ENCODE measurements at regions not wholly inside any gene's neighbourhood (a gene's known extent, or its start where the extent isn't known, plus 50 kb on each side); places are given as distances from the start of the nearest gene placed in this dataset.

DNA sequence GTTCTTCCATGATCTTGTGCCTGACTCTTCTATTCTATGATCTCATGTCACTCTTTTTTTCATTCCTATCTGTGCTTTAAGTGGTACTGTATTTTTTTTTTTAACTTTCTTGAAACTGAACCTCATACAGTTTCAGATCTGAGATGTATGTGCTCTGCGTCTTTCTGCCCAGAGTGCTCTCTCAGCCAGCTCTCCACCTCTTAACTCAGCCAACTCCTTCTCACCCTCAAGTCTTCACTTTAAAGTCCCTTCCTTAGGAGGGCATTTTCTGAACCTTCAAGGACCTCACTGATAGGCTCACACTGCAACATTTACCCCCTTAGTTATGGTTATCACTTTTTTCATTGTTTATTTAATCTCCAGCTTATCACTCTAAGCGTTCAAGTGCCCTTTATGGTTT, 158.7 kb downstream of the IRS2 start:
- intact Hi-C loops (cut with DNase I; ENCODE audit: low total_unique reads) = no loop called here
- Histone ChIP-seq H3K4me3 (no peak overlapping the region), H3K4me1 (no peaks in the 10 kb centered on the region), H3K9me3 (peaks cover 0 to 5% (median 0%) of the 10 kb centered on the region in 8 donors), H3K27ac (no peak overlapping the region), H3K36me3 (no peaks in the 10 kb centered on the region), H3K27me3 (replicated peaks in 1 of 7) (no peaks in the 10 kb centered on the region)
- TF ChIP-seq POLR2AphosphoS5 (IDR thresholded peaks at IDR 0.05) = no peak
- TF ChIP-seq, protein P1, sequence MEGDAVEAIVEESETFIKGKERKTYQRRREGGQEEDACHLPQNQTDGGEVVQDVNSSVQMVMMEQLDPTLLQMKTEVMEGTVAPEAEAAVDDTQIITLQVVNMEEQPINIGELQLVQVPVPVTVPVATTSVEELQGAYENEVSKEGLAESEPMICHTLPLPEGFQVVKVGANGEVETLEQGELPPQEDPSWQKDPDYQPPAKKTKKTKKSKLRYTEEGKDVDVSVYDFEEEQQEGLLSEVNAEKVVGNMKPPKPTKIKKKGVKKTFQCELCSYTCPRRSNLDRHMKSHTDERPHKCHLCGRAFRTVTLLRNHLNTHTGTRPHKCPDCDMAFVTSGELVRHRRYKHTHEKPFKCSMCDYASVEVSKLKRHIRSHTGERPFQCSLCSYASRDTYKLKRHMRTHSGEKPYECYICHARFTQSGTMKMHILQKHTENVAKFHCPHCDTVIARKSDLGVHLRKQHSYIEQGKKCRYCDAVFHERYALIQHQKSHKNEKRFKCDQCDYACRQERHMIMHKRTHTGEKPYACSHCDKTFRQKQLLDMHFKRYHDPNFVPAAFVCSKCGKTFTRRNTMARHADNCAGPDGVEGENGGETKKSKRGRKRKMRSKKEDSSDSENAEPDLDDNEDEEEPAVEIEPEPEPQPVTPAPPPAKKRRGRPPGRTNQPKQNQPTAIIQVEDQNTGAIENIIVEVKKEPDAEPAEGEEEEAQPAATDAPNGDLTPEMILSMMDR (IDR thresholded peaks at IDR 0.05 in 8 of 11, conservative IDR thresholded peaks at IDR 0.05 in 3 of 11) = no peak
- no peak for TF ChIP-seq POLR2A (IDR thresholded peaks at IDR 0.05)
- WGBS, 5 donors = 59 to 77% (median 69%) methylated on average over 2 of the region's 2 CpGs
- no peak for DNase-seq

DNA sequence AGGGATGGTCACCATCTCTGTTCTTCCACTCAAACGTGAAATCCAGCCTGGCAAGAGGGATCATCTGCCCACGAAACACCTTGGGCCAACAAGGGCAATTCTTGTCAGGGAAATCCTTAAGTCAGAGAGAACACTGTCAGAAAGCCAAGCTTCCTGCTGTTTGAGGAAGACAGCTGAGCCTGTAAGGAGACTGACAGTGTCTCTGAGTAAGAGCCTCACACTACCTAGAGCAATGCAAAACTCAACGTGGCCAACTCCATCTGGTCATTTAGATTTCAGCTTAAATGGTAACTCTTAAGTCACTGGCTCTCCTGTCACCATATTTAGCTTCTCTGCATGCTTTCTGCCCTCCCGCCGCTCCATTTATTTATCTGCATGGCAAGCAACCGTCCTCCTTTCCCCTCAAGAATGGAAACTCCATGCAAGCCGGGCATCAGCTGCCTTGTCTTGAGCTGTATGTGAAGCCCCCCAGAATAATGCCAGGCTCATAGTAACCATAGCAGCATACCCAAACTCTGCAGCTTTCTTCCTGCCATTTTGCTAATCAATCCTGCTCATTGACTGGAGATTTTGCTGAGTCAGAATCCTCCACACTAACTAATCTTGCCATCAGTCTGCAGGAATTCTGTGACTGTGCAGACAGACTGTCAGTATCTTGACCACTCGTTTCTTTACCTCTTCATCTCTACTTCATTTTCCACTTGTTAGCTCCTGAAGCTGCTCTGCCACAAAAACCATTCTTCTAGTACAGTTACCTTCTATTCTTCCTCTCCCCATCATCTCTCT, 159.8 kb downstream of the IRS2 start:
- WGBS, 5 donors = 59 to 73% (median 67%) methylated on average over 8 of the region's 8 CpGs
- Histone ChIP-seq H3K27me3 (replicated peaks in 1 of 7) (no peaks in the 10 kb centered on the region), H3K27ac (no peak overlapping the region), H3K36me3 (no peaks in the 10 kb centered on the region), H3K4me1 (no peaks in the 10 kb centered on the region), H3K4me3 (no peak overlapping the region), H3K9me3 (no peaks in the 10 kb centered on the region)
- DNase-seq = no peak
- intact Hi-C loops (cut with DNase I; ENCODE audit: low total_unique reads) = no loop called here
- TF ChIP-seq, protein P1 (IDR thresholded peaks at IDR 0.05 in 8 of 11, conservative IDR thresholded peaks at IDR 0.05 in 3 of 11) = no peak
- TF ChIP-seq POLR2A (IDR thresholded peaks at IDR 0.05) = no peak
- TF ChIP-seq POLR2AphosphoS5 (IDR thresholded peaks at IDR 0.05) = no peak

GRCh38 chr13:109625156-109625555, 161.2 kb downstream of the IRS2 start:
- Histone ChIP-seq H3K4me3 (no peak overlapping the region), H3K4me1 (no peaks in the 10 kb centered on the region), H3K36me3 (no peaks in the 10 kb centered on the region), H3K9me3 (no peaks in the 10 kb centered on the region), H3K27ac (no peak overlapping the region), H3K27me3 (replicated peaks in 1 of 7) (peaks cover 0 to 2% (median 0%) of the 10 kb centered on the region in 7 donors)
- DNase-seq = no peak
- TF ChIP-seq, protein P1 (IDR thresholded peaks at IDR 0.05 in 8 of 11, conservative IDR thresholded peaks at IDR 0.05 in 3 of 11) = no peak
- TF ChIP-seq POLR2AphosphoS5 (IDR thresholded peaks at IDR 0.05) (no peak), POLR2A (IDR thresholded peaks at IDR 0.05) (no peak)
- WGBS, 5 donors = 42 to 100% (median 94%) methylated on average over 1 of the region's 1 CpG
- intact Hi-C loops (cut with DNase I; ENCODE audit: low total_unique reads) = no loop called here

GRCh38 chr13:109622006-109622405, 164.4 kb downstream of the IRS2 start:
- TF ChIP-seq, protein P1 (IDR thresholded peaks at IDR 0.05 in 8 of 11, conservative IDR thresholded peaks at IDR 0.05 in 3 of 11) = no peak
- no peak for TF ChIP-seq POLR2A (IDR thresholded peaks at IDR 0.05)
- no peak for TF ChIP-seq POLR2AphosphoS5 (IDR thresholded peaks at IDR 0.05)
- Histone ChIP-seq H3K9me3 (no peaks in the 10 kb centered on the region), H3K27ac (no peak overlapping the region), H3K36me3 (no peaks in the 10 kb centered on the region), H3K4me3 (no peak overlapping the region), H3K27me3 (replicated peaks in 1 of 7) (peaks cover 0 to 3% (median 0%) of the 10 kb centered on the region in 7 donors), H3K4me1 (no peaks in the 10 kb centered on the region)
- no peak for DNase-seq
- intact Hi-C loops (cut with DNase I; ENCODE audit: low total_unique reads) = no loop called here
- WGBS, 5 donors = 80 to 94% (median 87%) methylated on average over 4 of the region's 4 CpGs

Measured in spleen (tissue), 11 donors.